ENCODE measurements at regions not wholly inside any gene's neighbourhood (a gene's known extent, or its start where the extent isn't known, plus 50 kb on each side); places are given as distances from the start of the nearest gene placed in this dataset.

DNA sequence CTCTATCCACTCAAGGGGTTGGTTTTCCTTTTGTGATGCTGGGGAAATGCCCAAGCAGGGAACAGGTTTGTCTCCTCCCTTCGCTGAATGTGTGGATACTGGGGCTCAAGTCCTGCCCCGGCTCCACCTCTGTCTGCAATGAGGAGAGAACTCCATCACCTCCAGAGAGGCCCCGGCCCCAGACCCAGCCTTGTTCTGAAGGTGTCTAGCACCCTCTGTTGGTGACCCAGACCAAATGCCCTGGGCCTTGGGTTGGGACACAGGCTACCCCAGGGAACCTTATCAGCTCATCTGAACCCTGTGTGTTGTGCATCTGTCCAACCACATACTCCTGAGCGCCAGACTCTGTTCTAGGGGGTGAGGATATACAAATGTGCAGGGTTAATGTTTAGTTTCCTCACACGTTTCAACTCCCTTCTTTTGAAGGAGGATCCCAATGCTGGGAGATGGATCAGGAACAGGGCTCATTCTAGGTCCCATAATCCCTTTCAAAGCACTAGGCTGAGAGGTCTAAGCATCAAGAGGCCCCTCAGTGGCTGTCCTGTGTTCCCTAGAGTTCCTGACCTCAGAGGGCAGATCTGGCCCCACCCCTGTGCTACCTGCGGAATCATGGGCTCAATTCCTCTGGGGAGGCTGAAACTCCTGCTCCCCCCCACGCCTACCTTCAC lies 112.5 kb upstream of the SLC7A1 start:
- no peak for TF ChIP-seq POLR2A (IDR thresholded peaks at IDR 0.05)
- TF ChIP-seq, protein P1, sequence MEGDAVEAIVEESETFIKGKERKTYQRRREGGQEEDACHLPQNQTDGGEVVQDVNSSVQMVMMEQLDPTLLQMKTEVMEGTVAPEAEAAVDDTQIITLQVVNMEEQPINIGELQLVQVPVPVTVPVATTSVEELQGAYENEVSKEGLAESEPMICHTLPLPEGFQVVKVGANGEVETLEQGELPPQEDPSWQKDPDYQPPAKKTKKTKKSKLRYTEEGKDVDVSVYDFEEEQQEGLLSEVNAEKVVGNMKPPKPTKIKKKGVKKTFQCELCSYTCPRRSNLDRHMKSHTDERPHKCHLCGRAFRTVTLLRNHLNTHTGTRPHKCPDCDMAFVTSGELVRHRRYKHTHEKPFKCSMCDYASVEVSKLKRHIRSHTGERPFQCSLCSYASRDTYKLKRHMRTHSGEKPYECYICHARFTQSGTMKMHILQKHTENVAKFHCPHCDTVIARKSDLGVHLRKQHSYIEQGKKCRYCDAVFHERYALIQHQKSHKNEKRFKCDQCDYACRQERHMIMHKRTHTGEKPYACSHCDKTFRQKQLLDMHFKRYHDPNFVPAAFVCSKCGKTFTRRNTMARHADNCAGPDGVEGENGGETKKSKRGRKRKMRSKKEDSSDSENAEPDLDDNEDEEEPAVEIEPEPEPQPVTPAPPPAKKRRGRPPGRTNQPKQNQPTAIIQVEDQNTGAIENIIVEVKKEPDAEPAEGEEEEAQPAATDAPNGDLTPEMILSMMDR (IDR thresholded peaks at IDR 0.05) = peak in 2 of 6 experiments; percentile 15 to 17
